Testis (tissue), 2 donors: ENCODE measurements at regions not wholly inside any gene's neighbourhood (a gene's known extent, or its start where the extent isn't known, plus 50 kb on each side); places are given as distances from the start of the nearest gene placed in this dataset.

Experiments
- CTCF ChIP-seq, 3 experiments: fragments of 450-650 bp in 2 of 3; fragments of 200-600 bp in 1 of 3; sonication (generic) in 1 of 3; IDR thresholded peaks; one replicate each; pipeline ENCODE4 v1.5.1; 2016 to 2019; ENCODE audit warnings: antibody characterized with exemption in 3 of 3, mild to moderate bottlenecking in 2 of 3, moderate library complexity in 1 of 3
- POLR2A ChIP-seq: fragments of 450-650 bp; IDR thresholded peaks from one replicate; pipeline ENCODE4 v1.6.1; 2017; ENCODE audit warnings: antibody characterized with exemption, mild to moderate bottlenecking, moderate library complexity

GRCh38 chr2:105954891-105955290, 210.2 kb downstream of the NCK2 start:
- TF ChIP-seq CTCF (IDR thresholded peaks at IDR 0.05) (no peak), POLR2A (no peak)
